MM.1S (cell line): ENCODE measurements at regions not wholly inside any gene's neighbourhood (a gene's known extent, or its start where the extent isn't known, plus 50 kb on each side); places are given as distances from the start of the nearest gene placed in this dataset.

Experiments used
- DNase-seq: peaks from one replicate; pipeline ENCODE4 v3.0.0-alpha.2; 2015
- H2AFZ ChIP-seq: fragments of 300-600 bp; sonication (generic); 2 replicates; pipeline ENCODE4 v1.6.0; 2016; ENCODE audit warnings: antibody characterized with exemption, low read length
- H3F3A ChIP-seq: fragments of 300-600 bp; sonication (generic); 2 replicates; pipeline ENCODE4 v1.6.1; 2016; ENCODE audit warnings: mild to moderate bottlenecking, antibody characterized with exemption, low read length, moderate library complexity, mixed read lengths; ENCODE audit not compliant: insufficient read depth
- H3K27ac ChIP-seq: fragments of 300-600 bp; sonication (generic); 2 replicates; pipeline ENCODE4 v1.5.1; 2016; ENCODE audit warnings: mild to moderate bottlenecking, low read length
- H3K27me3 ChIP-seq: fragments of 300-600 bp; sonication (generic); replicated peaks from 2 replicates; pipeline ENCODE4 v1.6.0; 2016; ENCODE audit warnings: low read length; ENCODE audit not compliant: insufficient read depth
- H3K36me3 ChIP-seq: fragments of 300-600 bp; sonication (generic); replicated peaks from 2 replicates; pipeline ENCODE4 v1.6.1; 2016; ENCODE audit warnings: mild to moderate bottlenecking, low read length, mixed read lengths; ENCODE audit not compliant: insufficient read depth
- H3K4me1 ChIP-seq: fragments of 300-600 bp; sonication (generic); 2 replicates; pipeline ENCODE4 v1.6.1; 2016; ENCODE audit warnings: low read length, mixed read lengths
- H3K4me2 ChIP-seq: fragments of 300-600 bp; sonication (generic); 2 replicates; pipeline ENCODE4 v1.6.0; 2016; ENCODE audit warnings: low read depth, low read length
- H3K4me3 ChIP-seq: fragments of 300-600 bp; sonication (generic); 2 replicates; pipeline ENCODE4 v1.5.1; 2016; ENCODE audit warnings: low read length, mixed read lengths
- H3K79me2 ChIP-seq: fragments of 300-600 bp; sonication (generic); 2 replicates; pipeline ENCODE4 v1.6.1; 2016; ENCODE audit warnings: mixed run types, low read length, mixed read lengths
- H3K9ac ChIP-seq: fragments of 300-600 bp; sonication (generic); 2 replicates; pipeline ENCODE4 v1.6.1; 2016; ENCODE audit warnings: low read length, mixed read lengths
- H3K9me2 ChIP-seq: fragments of 300-600 bp; sonication (generic); replicated peaks from 2 replicates; pipeline ENCODE4 v1.6.1; 2016; ENCODE audit warnings: mild to moderate bottlenecking, low read length, mixed read lengths; ENCODE audit not compliant: insufficient read depth
- H3K9me3 ChIP-seq: fragments of 300-600 bp; sonication (generic); replicated peaks from 2 replicates; pipeline ENCODE4 v1.6.1; 2016; ENCODE audit warnings: mild to moderate bottlenecking, low read length, mixed read lengths; ENCODE audit not compliant: insufficient read depth
- H4K20me1 ChIP-seq: fragments of 300-600 bp; sonication (generic); 2 replicates; pipeline ENCODE4 v1.6.1; 2016; ENCODE audit warnings: mild to moderate bottlenecking, low read length, moderate library complexity, mixed read lengths; ENCODE audit not compliant: insufficient read depth
- EZH2 ChIP-seq: fragments of 300-600 bp; sonication (generic); optimal IDR thresholded peaks from 2 replicates; pipeline ENCODE3; 2017; ENCODE audit warnings: low read depth, mild to moderate bottlenecking, antibody characterized with exemption, low read length, mixed read lengths
- EZH2phosphoT487 ChIP-seq: fragments of 300-600 bp; sonication (generic); IDR thresholded peaks from 2 replicates; pipeline ENCODE4 v1.6.1; 2018; ENCODE audit warnings: antibody characterized with exemption, low read length
- TF ChIP-seq, protein P1 (sequence below): fragments of 300-600 bp; sonication (generic); IDR thresholded peaks from 2 replicates; pipeline ENCODE4 v1.5.1; 2016; ENCODE audit warnings: antibody characterized with exemption, low read length, mixed read lengths

DNA sequence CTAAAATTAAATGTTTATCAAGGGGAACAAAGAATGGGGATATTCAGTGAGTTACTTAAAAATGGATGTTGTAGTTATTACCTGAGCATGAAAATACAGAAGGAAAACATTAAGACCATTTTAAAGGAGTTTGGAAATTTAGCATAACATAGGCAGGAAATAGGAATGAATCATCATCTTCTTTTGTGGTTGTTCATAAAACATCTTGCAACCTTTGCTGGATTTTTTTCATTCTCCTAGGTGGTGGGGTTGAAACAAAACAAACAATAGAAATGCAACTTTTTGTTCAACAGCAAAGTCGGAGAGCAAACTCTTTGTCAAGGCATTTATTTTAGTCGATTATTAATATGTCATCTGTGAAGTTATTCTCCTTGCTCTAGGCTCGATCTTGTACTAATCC is 275.1 kb downstream of the IPO8 start:
- Histone ChIP-seq H3K4me1 (no peaks in the 10 kb centered on the region), H2AFZ (no peak overlapping the region), H3K9ac (no peak overlapping the region), H3K27me3 (no peaks in the 10 kb centered on the region), H3K27ac (no peak overlapping the region), H4K20me1 (no peaks in the 10 kb centered on the region), H3K9me3 (no peaks in the 10 kb centered on the region), H3K79me2 (no peaks in the 10 kb centered on the region), H3K9me2 (no peaks in the 10 kb centered on the region), H3F3A (no peaks in the 10 kb centered on the region), H3K36me3 (no peaks in the 10 kb centered on the region), H3K4me2 (no peak overlapping the region), H3K4me3 (no peak overlapping the region)
- no peak for DNase-seq
- TF ChIP-seq EZH2phosphoT487 = no peak
- TF ChIP-seq, protein P1, sequence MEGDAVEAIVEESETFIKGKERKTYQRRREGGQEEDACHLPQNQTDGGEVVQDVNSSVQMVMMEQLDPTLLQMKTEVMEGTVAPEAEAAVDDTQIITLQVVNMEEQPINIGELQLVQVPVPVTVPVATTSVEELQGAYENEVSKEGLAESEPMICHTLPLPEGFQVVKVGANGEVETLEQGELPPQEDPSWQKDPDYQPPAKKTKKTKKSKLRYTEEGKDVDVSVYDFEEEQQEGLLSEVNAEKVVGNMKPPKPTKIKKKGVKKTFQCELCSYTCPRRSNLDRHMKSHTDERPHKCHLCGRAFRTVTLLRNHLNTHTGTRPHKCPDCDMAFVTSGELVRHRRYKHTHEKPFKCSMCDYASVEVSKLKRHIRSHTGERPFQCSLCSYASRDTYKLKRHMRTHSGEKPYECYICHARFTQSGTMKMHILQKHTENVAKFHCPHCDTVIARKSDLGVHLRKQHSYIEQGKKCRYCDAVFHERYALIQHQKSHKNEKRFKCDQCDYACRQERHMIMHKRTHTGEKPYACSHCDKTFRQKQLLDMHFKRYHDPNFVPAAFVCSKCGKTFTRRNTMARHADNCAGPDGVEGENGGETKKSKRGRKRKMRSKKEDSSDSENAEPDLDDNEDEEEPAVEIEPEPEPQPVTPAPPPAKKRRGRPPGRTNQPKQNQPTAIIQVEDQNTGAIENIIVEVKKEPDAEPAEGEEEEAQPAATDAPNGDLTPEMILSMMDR = no peak
- TF ChIP-seq EZH2 = no peak

DNA sequence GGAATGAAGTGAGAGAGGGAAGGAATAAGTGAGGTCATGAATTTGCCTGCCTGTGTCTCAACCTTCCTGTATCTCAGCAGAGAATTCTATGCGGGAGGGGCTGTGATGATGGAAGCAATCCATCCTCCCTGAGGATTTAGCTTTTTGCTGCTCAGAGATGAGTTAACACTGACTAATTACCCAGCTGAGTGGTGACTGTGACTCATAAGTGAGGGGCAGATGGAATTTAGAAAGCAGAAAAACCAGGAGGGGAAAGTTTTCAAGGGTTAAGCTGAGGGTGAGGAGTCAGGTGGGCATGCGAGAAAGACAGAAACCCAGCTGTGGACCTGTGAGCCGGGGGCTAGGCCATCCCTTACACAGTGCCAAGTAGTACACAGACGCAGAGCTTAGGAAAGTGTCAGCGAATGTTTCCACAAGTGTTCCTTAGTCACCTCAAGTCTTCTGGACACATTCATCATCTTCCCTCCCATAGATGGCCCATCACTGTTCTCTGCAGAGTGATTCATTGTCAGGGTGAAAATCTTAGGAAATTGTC is 277.9 kb downstream of the IPO8 start:
- H3K4me2 ChIP-seq = no peak overlapping the region
- DNase-seq = no peak
- no peaks in the 10 kb centered on the region for H3K79me2 ChIP-seq
- TF ChIP-seq, protein P1 = no peak
- no peak for TF ChIP-seq EZH2phosphoT487
- no peak for TF ChIP-seq EZH2
- H3K4me3 ChIP-seq = no peak overlapping the region
- no peak overlapping the region for H3K9ac ChIP-seq
- no peak overlapping the region for H3K27ac ChIP-seq
- no peak overlapping the region for H2AFZ ChIP-seq
- H4K20me1 ChIP-seq = no peaks in the 10 kb centered on the region
- H3K36me3 ChIP-seq = no peaks in the 10 kb centered on the region
- no peaks in the 10 kb centered on the region for H3K4me1 ChIP-seq
- no peaks in the 10 kb centered on the region for H3F3A ChIP-seq
- no peaks in the 10 kb centered on the region for H3K9me2 ChIP-seq
- no peaks in the 10 kb centered on the region for H3K9me3 ChIP-seq
- H3K27me3 ChIP-seq = no peaks in the 10 kb centered on the region

DNA sequence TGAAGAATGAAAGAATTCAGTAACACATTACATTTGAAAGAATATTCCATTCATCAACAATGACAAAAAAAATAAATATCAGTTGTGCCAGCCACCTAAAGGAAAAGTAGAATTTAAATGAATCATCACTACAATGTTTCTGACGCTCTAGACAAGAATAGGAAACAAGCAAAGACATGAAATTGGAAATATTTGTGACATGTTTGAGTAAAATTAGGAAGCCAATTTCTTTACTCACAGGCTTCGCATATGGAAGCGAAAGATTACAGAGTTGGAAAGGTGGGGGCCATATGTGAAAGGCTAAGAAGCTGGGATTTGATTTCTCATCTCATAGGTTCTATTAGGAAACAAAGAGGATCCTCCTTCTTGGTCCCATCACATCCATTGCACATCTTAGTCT is 279.0 kb downstream of the IPO8 start:
- H4K20me1 ChIP-seq = no peaks in the 10 kb centered on the region
- no peaks in the 10 kb centered on the region for H3K36me3 ChIP-seq
- H2AFZ ChIP-seq = no peak overlapping the region
- H3F3A ChIP-seq = no peaks in the 10 kb centered on the region
- H3K9ac ChIP-seq = no peak overlapping the region
- no peak overlapping the region for H3K27ac ChIP-seq
- no peaks in the 10 kb centered on the region for H3K79me2 ChIP-seq
- TF ChIP-seq EZH2 (no peak), EZH2phosphoT487 (no peak)
- TF ChIP-seq, protein P1 = no peak
- no peak for DNase-seq
- no peaks in the 10 kb centered on the region for H3K27me3 ChIP-seq
- no peaks in the 10 kb centered on the region for H3K9me3 ChIP-seq
- no peaks in the 10 kb centered on the region for H3K4me1 ChIP-seq
- no peaks in the 10 kb centered on the region for H3K9me2 ChIP-seq
- H3K4me2 ChIP-seq = no peak overlapping the region
- H3K4me3 ChIP-seq = no peak overlapping the region
